Erythroblast (primary cell): ENCODE measurements at regions not wholly inside any gene's neighbourhood (a gene's known extent, or its start where the extent isn't known, plus 50 kb on each side); places are given as distances from the start of the nearest gene placed in this dataset.

Experiments used
- GATA1 ChIP-seq: IDR thresholded peaks from 2 replicates; pipeline ENCODE4 v1.6.1; 2011; ENCODE audit warnings: low read depth, mild to moderate bottlenecking, control low read depth, low read length, moderate library complexity
- POLR2A ChIP-seq: IDR thresholded peaks from 2 replicates; pipeline ENCODE4 v1.6.1; 2011; ENCODE audit warnings: mild to moderate bottlenecking, low read length

GRCh38 chr15:53416219-53416940 lies 343.1 kb downstream of the WDR72 start:
- TF ChIP-seq POLR2A (no peak), GATA1 (no peak)
